SK-N-MC (cell line): ENCODE measurements at regions not wholly inside any gene's neighbourhood (a gene's known extent, or its start where the extent isn't known, plus 50 kb on each side); places are given as distances from the start of the nearest gene placed in this dataset.
A peak's percentile ranks its signal among the peaks of the same experiment; 100 is the strongest.
"Not testable (repeated sequence)": the region's sequence is repeated elsewhere in the genome, so short reads cannot be mapped to it uniquely, and the experiment has no call there.

Experiments used
- DNase-seq: peaks from one replicate; pipeline ENCODE4 v3.0.0-alpha.2; 2011; ENCODE audit warnings: low read depth, low spot score
- H3K27ac ChIP-seq: fragments of 200-600 bp; sonication (generic); 2 replicates; pipeline ENCODE4 v1.5.1; 2016; ENCODE audit warnings: mixed run types
- H3K36me3 ChIP-seq: fragments of 200-600 bp; sonication (generic); 2 replicates; pipeline ENCODE4 v1.6.1; 2017; ENCODE audit warnings: antibody characterized with exemption, low read length, mixed read lengths; ENCODE audit not compliant: insufficient read depth
- H3K4me3 ChIP-seq: fragments of 200-600 bp; sonication (generic); 2 replicates; pipeline ENCODE4 v1.5.1; 2016
- H3K9ac ChIP-seq: fragments of 200-600 bp; sonication (generic); 2 replicates; pipeline ENCODE4 v1.8.0; 2017; ENCODE audit warnings: mixed run types, mixed read lengths; ENCODE audit not compliant: insufficient read length
- H3K9me3 ChIP-seq: fragments of 200-600 bp; sonication (generic); 2 replicates; pipeline ENCODE4 v1.6.1; 2017; ENCODE audit warnings: low read depth, mild to moderate bottlenecking, antibody characterized with exemption, low read length, moderate library complexity, mixed read lengths
- EZH2 ChIP-seq: fragments of 200-600 bp; sonication (generic); IDR thresholded peaks from one replicate; pipeline ENCODE4 v1.6.1; 2017; ENCODE audit warnings: antibody characterized with exemption
- FOXP2 ChIP-seq: optimal IDR thresholded peaks from 2 replicates; pipeline ENCODE3; 2011; ENCODE audit warnings: mild to moderate bottlenecking, moderate library complexity; ENCODE audit not compliant: insufficient read depth; ENCODE audit errors: extremely low read length, control extremely low read depth
- POLR2AphosphoS5 ChIP-seq: IDR thresholded peaks from 2 replicates; pipeline ENCODE4 v1.6.1; 2012; ENCODE audit warnings: mild to moderate bottlenecking, low read depth, low read length, borderline replicate concordance

DNA sequence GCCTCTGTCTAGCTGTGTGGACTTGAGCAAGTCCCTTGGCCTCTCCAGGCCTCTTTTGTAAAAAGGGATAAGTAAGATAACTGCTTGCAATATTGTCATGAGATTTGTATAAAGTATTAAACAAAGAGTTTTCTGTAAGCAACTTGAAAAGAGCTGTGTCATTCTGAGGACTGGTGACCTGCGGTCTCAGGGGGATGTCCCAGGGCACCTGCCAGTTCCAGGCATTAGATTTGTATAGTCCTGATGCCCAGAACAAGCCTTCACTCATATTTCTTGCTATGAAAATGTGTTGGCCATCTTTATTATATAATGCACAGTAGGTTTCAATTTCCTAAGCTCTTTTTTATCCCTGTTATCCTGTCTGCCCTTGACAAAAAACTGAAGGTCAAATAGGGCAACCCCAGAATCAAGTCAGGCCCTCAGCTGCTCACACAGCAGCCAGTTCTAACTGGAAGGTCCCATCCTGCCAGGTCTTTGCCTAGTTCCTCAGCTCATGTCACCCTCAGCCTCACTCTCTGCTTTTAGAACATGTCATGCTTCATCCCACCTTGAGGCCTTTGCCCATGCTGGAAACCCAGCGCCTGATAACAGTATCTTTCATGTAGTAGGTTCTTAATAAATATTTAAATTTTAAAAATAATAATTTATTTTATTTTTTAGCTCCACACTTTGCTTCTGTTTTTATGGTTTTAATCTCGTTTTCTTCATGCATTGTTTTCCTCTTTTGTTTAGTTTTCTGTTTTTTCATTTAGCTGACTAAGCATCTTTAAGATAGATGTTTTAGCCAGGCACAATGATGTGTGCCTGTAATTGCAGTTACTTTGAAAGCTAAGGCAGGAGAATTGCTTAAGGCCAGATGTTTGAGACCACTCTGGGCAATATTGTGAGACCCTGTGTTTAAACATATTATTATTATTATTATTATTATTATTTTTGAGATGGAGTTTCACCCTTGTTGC is 87.5 kb upstream of the ZNF92 start:
- H3K4me3 ChIP-seq = no peak overlapping the region
- TF ChIP-seq FOXP2 (no peak), EZH2 (no peak), POLR2AphosphoS5 (no peak)
- no peak for DNase-seq
- no peaks in the 10 kb centered on the region for H3K9me3 ChIP-seq
- no peak overlapping the region for H3K9ac ChIP-seq
- H3K27ac ChIP-seq = no peak overlapping the region
- no peaks in the 10 kb centered on the region for H3K36me3 ChIP-seq

DNA sequence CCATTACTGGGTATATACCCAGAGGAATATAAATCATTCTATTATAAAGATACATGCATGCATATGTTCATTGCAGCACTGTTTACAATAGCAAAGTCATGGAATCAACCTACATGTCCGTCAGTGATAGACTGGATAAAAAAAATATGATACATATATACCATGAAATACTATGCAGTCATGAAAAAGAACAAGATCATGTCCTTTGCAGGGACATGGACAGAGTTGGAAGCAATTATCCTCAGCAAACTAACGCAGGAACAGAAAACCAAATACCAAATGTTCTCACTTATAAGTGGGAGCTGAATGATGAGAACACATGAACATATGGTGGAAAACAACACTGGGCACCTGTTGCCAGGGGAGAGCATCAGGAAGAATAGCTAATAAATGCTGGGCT is 88.4 kb upstream of the ZNF92 start:
- not testable (repeated sequence) for H3K4me3 ChIP-seq, H3K9ac ChIP-seq, H3K36me3 ChIP-seq, H3K9me3 ChIP-seq, H3K27ac ChIP-seq, DNase-seq

DNA sequence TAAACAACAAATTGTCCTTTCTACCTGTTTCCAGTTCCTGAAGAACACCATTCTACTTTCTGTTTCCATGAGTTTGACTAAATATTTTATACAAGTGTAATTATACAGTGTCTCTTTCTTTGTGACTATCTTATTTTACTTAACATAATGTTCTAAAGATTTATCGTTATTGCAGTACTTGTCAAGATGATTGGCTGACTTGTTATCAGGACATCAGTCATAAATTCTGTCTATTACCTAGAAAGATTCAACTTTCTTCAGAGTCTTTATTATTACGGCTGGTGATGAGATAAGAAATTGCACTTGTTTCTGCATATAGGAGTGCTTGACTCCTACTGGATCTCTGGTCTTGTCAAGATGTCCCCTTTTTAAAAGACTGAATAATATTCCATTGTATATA is 93.9 kb upstream of the ZNF92 start:
- Histone ChIP-seq H3K4me3 (no peak overlapping the region), H3K36me3 (no peaks in the 10 kb centered on the region), H3K27ac (no peak overlapping the region), H3K9ac (no peak overlapping the region), H3K9me3 (0 out of 2 replicates have a peak, but pooled peaks cover 2% of the 10 kb centered on the region)
- no peak for TF ChIP-seq FOXP2
- TF ChIP-seq EZH2 = no peak
- TF ChIP-seq POLR2AphosphoS5 = no peak
- DNase-seq = no peak

DNA sequence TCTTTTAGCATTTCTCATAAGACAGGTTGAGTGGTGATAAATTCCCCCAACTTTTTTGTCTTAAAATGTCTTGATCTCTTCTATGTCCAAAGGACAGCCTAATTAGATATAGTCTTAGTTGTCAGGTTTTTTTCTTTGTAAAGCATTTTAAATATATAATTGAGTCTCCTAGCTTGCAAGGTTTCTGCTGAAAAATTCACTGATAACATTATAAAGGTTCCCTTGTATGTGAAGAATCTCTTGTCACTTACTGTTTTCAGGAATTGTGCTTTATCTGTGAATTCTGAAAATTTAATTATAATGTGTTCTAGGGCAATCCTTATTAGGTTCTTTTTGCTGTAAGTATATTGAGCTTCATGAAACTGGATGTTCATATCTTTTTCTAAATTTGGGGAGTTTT is 96.8 kb upstream of the ZNF92 start:
- H3K9me3 ChIP-seq = 0 out of 2 replicates have a peak, but pooled peaks cover 2% of the 10 kb centered on the region
- H3K9ac ChIP-seq = no peak overlapping the region
- H3K27ac ChIP-seq = no peak overlapping the region
- DNase-seq = no peak
- no peak overlapping the region for H3K4me3 ChIP-seq
- TF ChIP-seq FOXP2 = no peak
- TF ChIP-seq POLR2AphosphoS5 = no peak
- no peak for TF ChIP-seq EZH2
- H3K36me3 ChIP-seq = no peaks in the 10 kb centered on the region

DNA sequence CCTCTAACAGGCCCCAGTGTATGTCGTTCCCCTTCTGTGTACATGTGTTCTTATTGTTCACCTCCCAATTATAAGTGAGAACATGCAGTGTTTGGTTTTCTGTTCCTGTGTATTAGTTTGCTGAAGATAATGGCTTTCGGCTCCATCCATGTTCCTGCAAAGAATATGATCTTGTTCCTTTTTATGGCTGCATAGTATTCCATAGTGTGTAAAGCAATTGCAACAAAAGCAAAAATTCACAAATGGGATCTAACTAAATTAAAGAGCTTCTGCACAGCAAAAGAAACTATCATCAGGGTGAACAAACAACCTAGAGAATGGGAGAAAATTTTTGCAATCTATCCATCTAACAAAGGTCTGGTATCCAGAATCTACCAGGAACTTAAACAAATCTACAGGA is 102.2 kb upstream of the ZNF92 start:
- not testable (repeated sequence) for H3K9ac ChIP-seq, H3K36me3 ChIP-seq, DNase-seq, H3K9me3 ChIP-seq, H3K27ac ChIP-seq, H3K4me3 ChIP-seq

DNA sequence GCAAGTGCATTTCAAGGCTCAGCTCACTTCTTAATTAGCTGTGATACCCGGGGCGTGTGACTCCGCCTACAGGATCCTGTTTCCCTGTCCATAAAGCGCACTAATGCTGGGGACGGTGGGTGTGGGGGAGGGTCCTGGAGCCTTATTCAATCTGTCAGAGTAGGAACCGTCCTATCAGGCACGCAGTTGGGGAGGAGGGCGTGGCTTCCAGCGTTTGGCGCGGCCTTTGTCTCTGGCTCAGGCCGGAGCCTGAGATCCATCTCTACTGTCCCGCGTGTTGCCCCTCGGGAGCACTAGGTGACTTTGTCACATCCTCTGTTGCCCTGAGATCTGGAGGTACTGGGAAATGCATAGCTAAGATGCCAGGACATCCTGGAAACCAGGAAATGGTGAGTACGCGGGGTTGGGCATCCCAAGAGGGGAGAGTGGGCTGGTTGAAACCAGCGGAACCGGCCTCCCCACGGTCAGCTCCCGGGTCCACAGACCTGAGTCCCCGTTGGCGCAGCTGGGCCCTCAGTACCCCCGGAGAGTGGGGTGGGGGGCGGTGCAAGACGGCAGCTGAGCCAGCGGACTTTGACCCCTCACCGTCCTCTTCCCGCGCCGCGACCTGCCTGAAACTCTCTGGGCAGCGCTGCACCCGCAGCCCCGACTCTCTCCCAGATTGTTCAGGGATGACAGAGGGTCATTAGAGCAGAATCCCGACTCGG is 104.4 kb upstream of the ZNF92 start:
- H3K4me3 ChIP-seq = peak overlapping the region; percentile 93
- H3K9me3 ChIP-seq = no peaks in the 10 kb centered on the region
- TF ChIP-seq EZH2 (no peak), POLR2AphosphoS5 (peak; percentile 54; the same call in 1 of the 2 replicates), FOXP2 (no peak)
- peak overlapping the region; percentile 75 for H3K9ac ChIP-seq
- no peak overlapping the region for H3K27ac ChIP-seq
- peak; percentile 53 for DNase-seq
- no peaks in the 10 kb centered on the region for H3K36me3 ChIP-seq

DNA sequence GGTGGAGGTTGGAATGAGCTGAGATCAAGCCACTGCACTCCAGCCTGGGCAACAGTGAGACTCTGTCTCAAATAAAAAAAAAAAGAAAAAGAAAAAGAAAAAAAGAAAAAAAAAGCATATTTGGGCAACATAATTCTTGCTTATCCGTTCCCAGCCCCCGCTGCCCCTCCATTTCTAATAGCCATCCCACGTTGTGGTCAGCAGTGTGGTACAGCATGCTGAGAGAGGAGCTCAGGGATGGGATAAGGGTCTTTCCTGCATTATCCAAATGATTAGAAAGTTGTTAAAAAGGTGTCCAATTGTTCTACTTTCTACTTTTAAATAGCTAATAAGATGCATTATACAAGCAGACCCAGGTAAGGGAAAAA is 104.9 kb upstream of the ZNF92 start:
- peak overlapping the region; percentile 93 for H3K4me3 ChIP-seq
- H3K9ac ChIP-seq = no peak overlapping the region
- DNase-seq = no peak
- H3K9me3 ChIP-seq = no peaks in the 10 kb centered on the region
- H3K27ac ChIP-seq = no peak overlapping the region
- TF ChIP-seq FOXP2 (no peak), POLR2AphosphoS5 (no peak), EZH2 (no peak)
- no peaks in the 10 kb centered on the region for H3K36me3 ChIP-seq

DNA sequence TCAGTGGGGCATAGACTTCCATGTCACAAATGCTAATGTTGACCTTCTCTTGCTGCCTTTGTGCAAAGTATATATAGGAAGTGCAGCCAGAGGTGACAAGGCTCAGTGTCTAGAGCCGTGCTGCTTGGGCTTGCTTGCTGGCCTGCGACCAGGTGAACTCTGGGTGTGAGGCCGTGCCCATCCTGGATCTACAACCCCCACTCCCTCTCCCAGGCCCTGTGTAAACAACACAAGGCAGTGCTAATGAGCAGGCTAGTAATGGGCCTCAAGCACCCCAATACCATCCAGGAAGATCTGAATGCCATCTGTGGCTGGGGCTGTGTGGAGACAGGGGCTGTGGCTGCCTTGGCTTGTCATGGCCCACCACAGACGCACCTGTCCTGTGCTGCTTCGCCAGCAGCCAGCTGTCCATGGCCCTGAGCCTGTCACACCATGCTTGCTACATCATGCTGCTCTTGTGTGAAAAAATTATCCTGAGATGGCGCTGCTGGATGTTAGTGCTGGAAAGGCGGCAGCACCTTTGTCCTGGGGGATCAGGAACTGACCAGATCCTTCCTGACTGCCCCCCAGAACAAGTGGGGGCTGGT is 107.6 kb upstream of the ZNF92 start:
- TF ChIP-seq FOXP2 = no peak
- Histone ChIP-seq H3K9ac (no peak overlapping the region), H3K9me3 (no peaks in the 10 kb centered on the region), H3K27ac (no peak overlapping the region), H3K36me3 (no peaks in the 10 kb centered on the region), H3K4me3 (no peak overlapping the region)
- no peak for DNase-seq

DNA sequence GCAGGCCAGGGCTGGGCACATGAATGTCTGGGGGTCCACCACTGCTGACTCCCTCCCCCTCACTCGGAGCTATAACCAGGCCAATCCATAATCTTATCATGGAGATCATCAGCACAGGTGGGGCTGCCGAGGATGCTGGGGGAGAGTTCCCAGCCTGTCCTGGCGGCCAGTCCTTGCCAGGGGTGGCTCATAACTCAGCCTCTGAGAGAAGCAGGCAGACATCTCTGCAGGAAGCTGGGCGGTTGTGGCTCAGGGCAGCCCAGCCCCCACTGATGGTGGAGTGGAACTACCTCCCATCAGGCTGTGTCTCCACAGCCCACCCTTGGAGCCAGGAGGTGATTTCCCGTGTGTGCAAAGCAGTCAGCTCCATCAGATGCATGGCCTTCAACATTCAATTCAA is 109.4 kb upstream of the ZNF92 start:
- Histone ChIP-seq H3K9me3 (no peaks in the 10 kb centered on the region), H3K4me3 (no peak overlapping the region), H3K27ac (no peak overlapping the region), H3K36me3 (no peaks in the 10 kb centered on the region), H3K9ac (no peak overlapping the region)
- no peak for TF ChIP-seq EZH2
- no peak for TF ChIP-seq POLR2AphosphoS5
- TF ChIP-seq FOXP2 = no peak
- DNase-seq = no peak

DNA sequence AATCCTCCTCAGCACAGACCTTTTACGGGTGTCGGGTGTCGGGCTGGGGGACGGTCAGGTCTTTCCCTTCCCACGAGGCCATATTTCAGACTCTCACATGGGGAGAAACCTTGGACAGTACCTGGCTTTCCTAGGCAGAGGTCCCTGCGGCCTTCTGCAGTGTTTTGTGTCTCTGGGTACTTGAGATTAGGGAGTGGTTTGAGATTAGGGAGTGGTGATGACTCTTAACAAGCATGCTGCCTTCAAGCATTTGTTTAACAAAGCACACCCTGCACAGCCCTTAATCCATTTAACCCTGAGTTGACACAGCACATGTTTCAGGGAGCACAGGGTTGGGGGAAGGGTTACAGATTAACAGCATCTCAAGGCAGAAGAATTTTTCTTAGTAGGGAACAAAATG is 113.0 kb upstream of the ZNF92 start:
- not testable (repeated sequence) for H3K9ac ChIP-seq, DNase-seq, H3K9me3 ChIP-seq, H3K36me3 ChIP-seq, H3K4me3 ChIP-seq, H3K27ac ChIP-seq

DNA sequence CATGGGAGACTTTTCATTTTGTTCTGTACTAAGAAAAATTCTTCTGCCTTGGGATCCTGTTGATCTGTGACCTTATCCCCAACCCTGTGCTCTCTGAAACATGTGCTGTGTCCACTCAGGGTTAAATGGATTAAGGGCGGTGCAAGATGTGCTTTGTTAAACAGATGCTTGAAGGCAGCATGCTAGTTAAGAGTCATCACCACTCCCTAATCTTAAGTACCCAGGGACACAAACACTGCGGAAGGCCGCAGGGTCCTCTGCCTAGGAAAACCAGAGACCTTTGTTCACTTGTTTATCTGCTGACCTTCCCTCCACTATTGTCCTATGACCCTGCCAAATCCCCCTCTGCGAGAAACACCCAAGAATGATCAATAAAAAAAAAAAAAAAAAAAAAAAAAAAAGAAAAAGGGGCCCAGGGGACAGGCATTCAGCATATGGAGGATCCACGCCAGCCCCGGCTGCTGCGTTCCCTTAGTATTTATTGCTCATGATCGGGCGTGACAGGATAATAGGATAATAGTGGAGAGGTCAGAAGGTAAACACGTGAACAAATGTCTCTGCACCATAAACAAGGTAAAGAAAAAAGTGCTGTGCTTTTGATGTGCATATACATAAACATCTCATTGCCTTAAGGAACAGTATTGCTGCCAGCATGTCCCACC is 113.7 kb upstream of the ZNF92 start:
- not testable (repeated sequence) for H3K4me3 ChIP-seq, H3K9ac ChIP-seq, DNase-seq, H3K9me3 ChIP-seq, H3K27ac ChIP-seq, H3K36me3 ChIP-seq
